HCT116 (cell line): ENCODE measurements at regions not wholly inside any gene's neighbourhood (a gene's known extent, or its start where the extent isn't known, plus 50 kb on each side); places are given as distances from the start of the nearest gene placed in this dataset.

ENCODE experiments used
- ATAC-seq: fragments of 200-7000 bp; cut with Tn5 transposase; 2 replicates; pipeline ENCODE4 v1.9.1; 2020; ENCODE audit warnings: mild to moderate bottlenecking, moderate library complexity
- BruUV-seq: library from RNA; stranded (reverse); fragments of 400-500 nt; replicated peaks from 2 replicates; lab custom pipeline; 2021; lab: Mats Ljungman, UMichigan
- CTCF ChIA-PET: fragments of 300-600 bp; sonication (Branson Sonifier 250); formaldehyde crosslinking; loops from one replicate; lab custom pipeline; 2021; ENCODE audit warnings: antibody characterized with exemption; lab: Charles Lee
- POLR2A ChIA-PET: fragments of 300-600, 350-600 bp; sonication (Branson Sonifier 250); formaldehyde crosslinking; loops from one replicate; lab custom pipeline; 2021; ENCODE audit warnings: antibody characterized with exemption; lab: Charles Lee
- RAD21 ChIA-PET, 2 experiments: fragments of 300-600 bp; sonication (Branson Sonifier 250); formaldehyde crosslinking; loops; one replicate each; lab custom pipeline; 2023; ENCODE audit warnings: low total read pairs in 2 of 2; ENCODE audit not compliant: uncharacterized antibody in 2 of 2, unreplicated experiment in 2 of 2, low non-redundant PET in 1 of 2; lab: Charles Lee
- DNase-seq: peaks from one replicate; pipeline ENCODE4 v3.0.0-alpha.2; 2010; ENCODE audit warnings: low read depth, low spot score
- H2AFZ ChIP-seq: fragments of 200-600 bp; shearing (Covaris generic), sonication (generic); 2 replicates; pipeline ENCODE4 v1.6.1; 2017; ENCODE audit warnings: low read depth, mixed run types, mixed read lengths, antibody characterized with exemption, low read length; ENCODE audit not compliant: poor library complexity, severe bottlenecking
- H3K27ac ChIP-seq: 2 replicates; pipeline ENCODE4 v1.5.1; 2012; ENCODE audit warnings: low read depth, low read length
- H3K27me3 ChIP-seq: fragments of 200-600 bp; sonication (generic); 2 replicates; pipeline ENCODE4 v1.6.1; 2016; ENCODE audit warnings: mixed run types, low read length, mixed read lengths; ENCODE audit not compliant: insufficient read depth
- H3K36me3 ChIP-seq, 2 experiments: fragments of 200-500 bp in 1 of 2; fragments of 200-600 bp in 1 of 2; sonication (Bioruptor generic) in 1 of 2; sonication (generic) in 1 of 2; 2 replicates each; pipeline versions ENCODE4 v1.5.1 to v1.6.1; 2014 to 2016; ENCODE audit warnings: low read length in 2 of 2, inconsistent platforms in 1 of 2, mixed read lengths in 1 of 2, mixed run types in 1 of 2; ENCODE audit not compliant: insufficient read depth in 2 of 2, control insufficient read depth in 1 of 2
- H3K4me1 ChIP-seq, 2 experiments: fragments of 200-600 bp in 1 of 2; sonication (generic) in 1 of 2; 2 replicates each; pipeline versions ENCODE4 v1.5.1 to v1.6.1; 2012 to 2017; ENCODE audit warnings: low read length in 2 of 2, inconsistent platforms in 1 of 2, mild to moderate bottlenecking in 1 of 2, mixed read lengths in 1 of 2, mixed run types in 1 of 2, moderate library complexity in 1 of 2; ENCODE audit not compliant: insufficient read depth in 2 of 2, control insufficient read depth in 1 of 2
- H3K4me2 ChIP-seq: fragments of 200-600 bp; sonication (generic); 2 replicates; pipeline ENCODE4 v1.6.1; 2017; ENCODE audit warnings: mixed run types, low read length, mixed read lengths
- H3K4me3 ChIP-seq, 2 experiments: fragments of 200-600 bp in 1 of 2; sonication (generic) in 1 of 2; replicated peaks in 1 of 2; 2 replicates each; pipeline ENCODE4 v1.5.1; 2011 to 2016; ENCODE audit warnings: low read length in 2 of 2, control low read depth in 1 of 2, low read depth in 1 of 2, mild to moderate bottlenecking in 1 of 2, mixed read lengths in 1 of 2, mixed run types in 1 of 2
- H3K79me2 ChIP-seq: fragments of 200-600 bp; sonication (generic); 2 replicates; pipeline ENCODE4 v1.6.1; 2017; ENCODE audit warnings: mild to moderate bottlenecking, mixed run types, low read length, moderate library complexity, mixed read lengths; ENCODE audit not compliant: insufficient read depth
- H3K9ac ChIP-seq: fragments of 200-600 bp; sonication (generic); 2 replicates; pipeline ENCODE4 v1.6.1; 2016; ENCODE audit warnings: low read length, mixed read lengths
- H3K9me2 ChIP-seq: fragments of 200-600 bp; sonication (generic), shearing (Covaris generic); 2 replicates; pipeline ENCODE4 v1.6.1; 2017; ENCODE audit warnings: mixed run types, mild to moderate bottlenecking, moderate library complexity; ENCODE audit not compliant: insufficient read depth
- H3K9me3 ChIP-seq, 2 experiments: fragments of 200-500 bp in 1 of 2; fragments of 200-600 bp in 1 of 2; sonication (Bioruptor generic) in 1 of 2; sonication (generic) in 1 of 2; 2 replicates each; pipeline ENCODE4 v1.6.1; 2014 to 2017; ENCODE audit warnings: low read length in 2 of 2, mixed read lengths in 2 of 2, inconsistent platforms in 1 of 2, low read depth in 1 of 2, mild to moderate bottlenecking in 1 of 2, mixed run types in 1 of 2, moderate library complexity in 1 of 2; ENCODE audit not compliant: control insufficient read depth in 1 of 2, insufficient read depth in 1 of 2
- H4K20me1 ChIP-seq: fragments of 200-600 bp; sonication (generic), shearing (Covaris generic); 2 replicates; pipeline ENCODE4 v1.6.1; 2017; ENCODE audit warnings: mixed run types, mild to moderate bottlenecking, moderate library complexity; ENCODE audit not compliant: insufficient read depth
- CEBPB ChIP-seq: IDR thresholded peaks from 2 replicates; pipeline ENCODE4 v1.6.1; 2012; ENCODE audit warnings: low read depth
- EGR1 ChIP-seq: IDR thresholded peaks from 2 replicates; pipeline ENCODE4 v1.6.1; 2012; ENCODE audit warnings: low read depth
- EZH2 ChIP-seq: fragments of 200-600 bp; sonication (generic); IDR thresholded peaks from 2 replicates; pipeline ENCODE4 v1.6.1; 2017; ENCODE audit warnings: antibody characterized with exemption, mixed run types
- FOSL1 ChIP-seq: IDR thresholded peaks from 2 replicates; pipeline ENCODE4 v1.6.1; 2012; ENCODE audit warnings: low read depth
- JUND ChIP-seq: IDR thresholded peaks from 2 replicates; pipeline ENCODE4 v1.6.1; 2012
- POLR2A ChIP-seq: IDR thresholded peaks from 2 replicates; pipeline ENCODE4 v1.7.0; 2011; ENCODE audit warnings: borderline replicate concordance; ENCODE audit not compliant: insufficient read depth, insufficient read length; ENCODE audit errors: extremely low read depth
- RAD21 ChIP-seq: IDR thresholded peaks from 2 replicates; pipeline ENCODE4 v1.6.1; 2012; ENCODE audit warnings: low read depth, mild to moderate bottlenecking
- REST ChIP-seq: IDR thresholded peaks from 2 replicates; pipeline ENCODE4 v1.6.1; 2012; ENCODE audit warnings: low read depth
- SIN3A ChIP-seq: IDR thresholded peaks from 2 replicates; pipeline ENCODE4 v1.6.1; 2012; ENCODE audit warnings: low read depth
- SP1 ChIP-seq: IDR thresholded peaks from 2 replicates; pipeline ENCODE4 v1.6.1; 2012; ENCODE audit warnings: low read depth
- SRF ChIP-seq: IDR thresholded peaks from 2 replicates; pipeline ENCODE4 v1.6.1; 2012; ENCODE audit warnings: low read depth
- YY1 ChIP-seq: IDR thresholded peaks from 2 replicates; pipeline ENCODE4 v1.6.1; 2011; ENCODE audit warnings: low read length, low read depth, moderate library complexity, mild to moderate bottlenecking; ENCODE audit not compliant: insufficient replicate concordance; ENCODE audit errors: extremely low read depth
- ZFX ChIP-seq: fragments of 450-650 bp; IDR thresholded peaks from 2 replicates; pipeline ENCODE4 v1.6.1; 2017
- ZNF274 ChIP-seq: fragments of 200-500 bp; sonication (Bioruptor generic); IDR thresholded peaks from 2 replicates; pipeline ENCODE4 v1.6.1; 2014; ENCODE audit warnings: mild to moderate bottlenecking, low read depth, low read length, inconsistent platforms
- intact Hi-C: fragments of 100-400 bp; cut with micrococcal nuclease; formaldehyde crosslinking; loops from 2 replicates; pipeline ENCODE4 v1.10.0; 2022
- TF ChIP-seq, protein P1 (sequence below): IDR thresholded peaks from 2 replicates; pipeline ENCODE4 v1.6.1; 2012
- TF ChIP-seq, protein P2 (sequence below), 3 experiments: fragments of 200-600 bp in 1 of 3; sonication (generic) in 1 of 3; IDR thresholded peaks in 2 of 3; conservative IDR thresholded peaks in 1 of 3; 2 replicates each; pipeline ENCODE4 v1.5.1; 2012 to 2017; ENCODE audit warnings: low read depth in 2 of 3, low read length in 2 of 3, antibody characterized with exemption in 1 of 3, borderline replicate concordance in 1 of 3, control low read depth in 1 of 3, mild to moderate bottlenecking in 1 of 3, mixed read lengths in 1 of 3, mixed run types in 1 of 3, moderate library complexity in 1 of 3; ENCODE audit not compliant: insufficient read depth in 1 of 3

- no peak for ATAC-seq
- BruUV-seq = no TSS peak
- H3K9me2 ChIP-seq = no peaks in the 10 kb centered on the region
- CTCF ChIA-PET = no interaction called here
- no peaks in the 10 kb centered on the region for H3K79me2 ChIP-seq
- POLR2A ChIA-PET = no interaction called here
- H3K4me3 ChIP-seq = no peak overlapping the region
- no peak overlapping the region for H3K9ac ChIP-seq
- no peaks in the 10 kb centered on the region; the same call in 1 of the 2 replicates for H3K27me3 ChIP-seq
- H3K9me3 ChIP-seq = no peaks in the 10 kb centered on the region
- RAD21 ChIA-PET = no interaction called here
- H4K20me1 ChIP-seq = no peaks in the 10 kb centered on the region
- TF ChIP-seq ZFX = no peak
- no peak for TF ChIP-seq ZNF274
- TF ChIP-seq, protein P1, sequence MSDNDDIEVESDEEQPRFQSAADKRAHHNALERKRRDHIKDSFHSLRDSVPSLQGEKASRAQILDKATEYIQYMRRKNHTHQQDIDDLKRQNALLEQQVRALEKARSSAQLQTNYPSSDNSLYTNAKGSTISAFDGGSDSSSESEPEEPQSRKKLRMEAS = no peak
- no peak for TF ChIP-seq REST
- TF ChIP-seq, protein P2, sequence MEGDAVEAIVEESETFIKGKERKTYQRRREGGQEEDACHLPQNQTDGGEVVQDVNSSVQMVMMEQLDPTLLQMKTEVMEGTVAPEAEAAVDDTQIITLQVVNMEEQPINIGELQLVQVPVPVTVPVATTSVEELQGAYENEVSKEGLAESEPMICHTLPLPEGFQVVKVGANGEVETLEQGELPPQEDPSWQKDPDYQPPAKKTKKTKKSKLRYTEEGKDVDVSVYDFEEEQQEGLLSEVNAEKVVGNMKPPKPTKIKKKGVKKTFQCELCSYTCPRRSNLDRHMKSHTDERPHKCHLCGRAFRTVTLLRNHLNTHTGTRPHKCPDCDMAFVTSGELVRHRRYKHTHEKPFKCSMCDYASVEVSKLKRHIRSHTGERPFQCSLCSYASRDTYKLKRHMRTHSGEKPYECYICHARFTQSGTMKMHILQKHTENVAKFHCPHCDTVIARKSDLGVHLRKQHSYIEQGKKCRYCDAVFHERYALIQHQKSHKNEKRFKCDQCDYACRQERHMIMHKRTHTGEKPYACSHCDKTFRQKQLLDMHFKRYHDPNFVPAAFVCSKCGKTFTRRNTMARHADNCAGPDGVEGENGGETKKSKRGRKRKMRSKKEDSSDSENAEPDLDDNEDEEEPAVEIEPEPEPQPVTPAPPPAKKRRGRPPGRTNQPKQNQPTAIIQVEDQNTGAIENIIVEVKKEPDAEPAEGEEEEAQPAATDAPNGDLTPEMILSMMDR (IDR thresholded peaks at IDR 0.05 in 2 of 3, conservative IDR thresholded peaks at IDR 0.05 in 1 of 3; ENCODE audit: borderline replicate concordance in 1 of 3, insufficient read depth in 1 of 3, low read depth in 2 of 3, low read length in 2 of 3) = no peak
- TF ChIP-seq SP1 = no peak
- TF ChIP-seq EZH2 = no peak
- no peak for TF ChIP-seq JUND
- no peak for TF ChIP-seq RAD21
- TF ChIP-seq POLR2A = no peak
- TF ChIP-seq FOSL1 = no peak
- no peak for TF ChIP-seq CEBPB
- no peak for TF ChIP-seq SIN3A
- TF ChIP-seq EGR1 = no peak
- no peak for TF ChIP-seq YY1
- TF ChIP-seq SRF = no peak
- intact Hi-C loops = no loop called here
- H3K4me1 ChIP-seq = no peaks in the 10 kb centered on the region
- DNase-seq = no peak
- H3K4me2 ChIP-seq = no peak overlapping the region
- H3K27ac ChIP-seq = no peak overlapping the region
- no peak overlapping the region for H2AFZ ChIP-seq
- no peaks in the 10 kb centered on the region for H3K36me3 ChIP-seq
Observed at GRCh38 chr14:80403036-80403435, 191.7 kb upstream of the DIO2 start.
